HUES64 (cell line): ENCODE measurements at regions not wholly inside any gene's neighbourhood (a gene's known extent, or its start where the extent isn't known, plus 50 kb on each side); places are given as distances from the start of the nearest gene placed in this dataset.
"Not testable (repeated sequence)": the region's sequence is repeated elsewhere in the genome, so short reads cannot be mapped to it uniquely, and the experiment has no call there.

Experiments
- H3K27ac ChIP-seq: 2 replicates; pipeline ENCODE4 v1.7.0; 2013; ENCODE audit warnings: low read depth, low read length, inconsistent platforms
- H3K27me3 ChIP-seq: 2 replicates; pipeline ENCODE4 v1.6.1; 2013; ENCODE audit warnings: mild to moderate bottlenecking, low read length; ENCODE audit not compliant: insufficient read depth
- H3K36me3 ChIP-seq: 2 replicates; pipeline ENCODE4 v1.6.1; 2013; ENCODE audit warnings: mild to moderate bottlenecking, low read length; ENCODE audit not compliant: insufficient read depth
- H3K4me1 ChIP-seq: 2 replicates; pipeline ENCODE4 v1.6.1; 2013; ENCODE audit warnings: mild to moderate bottlenecking, low read length, moderate library complexity; ENCODE audit not compliant: insufficient read depth
- H3K4me3 ChIP-seq: 2 replicates; pipeline ENCODE4 v1.5.1; 2013; ENCODE audit warnings: mild to moderate bottlenecking, low read length, moderate library complexity
- H3K9ac ChIP-seq: 2 replicates; pipeline ENCODE4 v1.6.1; 2013; ENCODE audit warnings: mild to moderate bottlenecking, low read depth, low read length
- H3K9me3 ChIP-seq: 2 replicates; pipeline ENCODE4 v1.6.1; 2013; ENCODE audit warnings: low read depth, low read length; ENCODE audit not compliant: insufficient read depth
- WGBS: fragments of 150-250, 120-280 bp; methylation state at CpG from one replicate; pipeline ENCODE4 v1.1.7; 2013; ENCODE audit warnings: missing lambda C conversion rate; 5-methylcytosine and 5-hydroxymethylcytosine counted together

- H3K9ac ChIP-seq = no peak overlapping the region
- no peaks in the 10 kb centered on the region for H3K4me1 ChIP-seq
- H3K9me3 ChIP-seq = no peaks in the 10 kb centered on the region
- no peak overlapping the region for H3K27ac ChIP-seq
- no peak overlapping the region for H3K4me3 ChIP-seq
- H3K36me3 ChIP-seq = no peaks in the 10 kb centered on the region
- no peaks in the 10 kb centered on the region for H3K27me3 ChIP-seq
- WGBS = no CpG with 5 or more reads among the region's 1 CpG
Measured at GRCh38 chr1:164440232-164440631, 118.8 kb upstream of the PBX1 start.

GRCh38 chr1:164443166-164443565 lies 115.8 kb upstream of the PBX1 start:
- no peaks in the 10 kb centered on the region for H3K27me3 ChIP-seq
- no CpG with 5 or more reads among the region's 1 CpG for WGBS

GRCh38 chr1:164443836-164444235 lies 115.1 kb upstream of the PBX1 start:
- Histone ChIP-seq H3K27me3 (no peaks in the 10 kb centered on the region), H3K9me3 (no peaks in the 10 kb centered on the region), H3K36me3 (no peaks in the 10 kb centered on the region), H3K4me1 (no peaks in the 10 kb centered on the region), H3K4me3 (no peak overlapping the region), H3K9ac (no peak overlapping the region), H3K27ac (no peak overlapping the region)
- WGBS = 91% methylated on average over 1 of the region's 1 CpG

More at GRCh38 chr1:164443166-164443565, 115.8 kb upstream of the PBX1 start:
- Histone ChIP-seq H3K9me3 (no peaks in the 10 kb centered on the region), H3K27ac (no peak overlapping the region), H3K36me3 (no peaks in the 10 kb centered on the region), H3K4me3 (no peak overlapping the region), H3K4me1 (no peaks in the 10 kb centered on the region), H3K9ac (no peak overlapping the region)

- Histone ChIP-seq H3K9ac (no peak overlapping the region), H3K9me3 (no peaks in the 10 kb centered on the region), H3K36me3 (no peaks in the 10 kb centered on the region), H3K4me1 (no peaks in the 10 kb centered on the region), H3K27me3 (no peaks in the 10 kb centered on the region), H3K27ac (no peak overlapping the region), H3K4me3 (no peak overlapping the region)
- WGBS = 88% methylated on average over 6 of the region's 6 CpGs
Measured at GRCh38 chr1:164446020-164446419, 113.0 kb upstream of the PBX1 start.

GRCh38 chr1:164452549-164452948 lies 106.4 kb upstream of the PBX1 start:
- WGBS = 100% methylated on average over 1 of the region's 1 CpG
- Histone ChIP-seq H3K9me3 (no peaks in the 10 kb centered on the region), H3K9ac (no peak overlapping the region), H3K4me3 (no peak overlapping the region), H3K27me3 (no peaks in the 10 kb centered on the region), H3K4me1 (no peaks in the 10 kb centered on the region), H3K27ac (no peak overlapping the region), H3K36me3 (no peaks in the 10 kb centered on the region)

GRCh38 chr1:164456272-164456671 lies 102.7 kb upstream of the PBX1 start:
- Histone ChIP-seq H3K4me3 (no peak overlapping the region), H3K4me1 (no peaks in the 10 kb centered on the region), H3K36me3 (no peaks in the 10 kb centered on the region), H3K27me3 (no peaks in the 10 kb centered on the region), H3K27ac (no peak overlapping the region), H3K9me3 (no peaks in the 10 kb centered on the region; the same call in 1 of the 2 replicates), H3K9ac (no peak overlapping the region)
- no CpG with 5 or more reads among the region's 1 CpG for WGBS

- H3K27me3 ChIP-seq, H3K4me1 ChIP-seq, H3K9me3 ChIP-seq, H3K27ac ChIP-seq, H3K4me3 ChIP-seq, H3K36me3 ChIP-seq, H3K9ac ChIP-seq: not testable (repeated sequence)
- WGBS = 85% methylated on average over 25 of the region's 25 CpGs
Measured at GRCh38 chr1:164459176-164459575, 99.8 kb upstream of the PBX1 start.

- WGBS = 94% methylated on average over 5 of the region's 5 CpGs
- H3K4me3 ChIP-seq = no peak overlapping the region
- H3K4me1 ChIP-seq = no peaks in the 10 kb centered on the region
- no peaks in the 10 kb centered on the region for H3K27me3 ChIP-seq
- no peak overlapping the region for H3K9ac ChIP-seq
- H3K27ac ChIP-seq = no peak overlapping the region
- no peaks in the 10 kb centered on the region for H3K36me3 ChIP-seq
- H3K9me3 ChIP-seq = no peaks in the 10 kb centered on the region
Measured at GRCh38 chr1:164466001-164466421, 93.0 kb upstream of the PBX1 start.

- Histone ChIP-seq H3K9me3 (no peaks in the 10 kb centered on the region), H3K36me3 (no peaks in the 10 kb centered on the region), H3K4me1 (no peaks in the 10 kb centered on the region), H3K9ac (no peak overlapping the region), H3K27me3 (no peaks in the 10 kb centered on the region), H3K4me3 (no peak overlapping the region), H3K27ac (no peak overlapping the region)
- WGBS = 94% methylated on average over 5 of the region's 5 CpGs
Measured at GRCh38 chr1:164466429-164466828, 92.6 kb upstream of the PBX1 start.

GRCh38 chr1:164470996-164471395 lies 88.0 kb upstream of the PBX1 start:
- no peak overlapping the region for H3K4me3 ChIP-seq
- H3K27ac ChIP-seq = no peak overlapping the region
- no peak overlapping the region for H3K9ac ChIP-seq
- 79% methylated on average over 4 of the region's 5 CpGs for WGBS
- no peaks in the 10 kb centered on the region for H3K9me3 ChIP-seq
- no peaks in the 10 kb centered on the region for H3K27me3 ChIP-seq
- H3K4me1 ChIP-seq = no peaks in the 10 kb centered on the region
- H3K36me3 ChIP-seq = no peaks in the 10 kb centered on the region

- Histone ChIP-seq H3K27me3 (no peaks in the 10 kb centered on the region), H3K9ac (no peak overlapping the region), H3K27ac (no peak overlapping the region), H3K4me1 (peaks cover 4% of the 10 kb centered on the region), H3K4me3 (no peak overlapping the region), H3K9me3 (no peaks in the 10 kb centered on the region), H3K36me3 (no peaks in the 10 kb centered on the region)
- WGBS = 33% methylated on average over 1 of the region's 1 CpG
Measured at GRCh38 chr1:164472841-164473240, 86.1 kb upstream of the PBX1 start.

- Histone ChIP-seq H3K27ac (no peak overlapping the region), H3K9ac (no peak overlapping the region), H3K36me3 (no peaks in the 10 kb centered on the region), H3K4me1 (peaks cover 9% of the 10 kb centered on the region), H3K4me3 (no peak overlapping the region), H3K9me3 (no peaks in the 10 kb centered on the region), H3K27me3 (no peaks in the 10 kb centered on the region)
- WGBS = 100% methylated on average over 3 of the region's 3 CpGs
Measured at GRCh38 chr1:164473544-164473943, 85.4 kb upstream of the PBX1 start.
